CD4-positive, alpha-beta memory T cell (primary cell): ENCODE measurements at regions not wholly inside any gene's neighbourhood (a gene's known extent, or its start where the extent isn't known, plus 50 kb on each side); places are given as distances from the start of the nearest gene placed in this dataset.

Experiments
- CTCF ChIA-PET: fragments of 350-600 bp; sonication (Branson Sonifier 250); formaldehyde crosslinking; loops from one replicate; lab custom pipeline; 2021; ENCODE audit warnings: inconsistent platforms; ENCODE audit not compliant: partially characterized antibody; lab: Charles Lee
- POLR2A ChIA-PET: fragments of 350-600 bp; sonication (Branson Sonifier 250); formaldehyde crosslinking; loops from one replicate; lab custom pipeline; 2021; ENCODE audit not compliant: partially characterized antibody; lab: Charles Lee
- DNase-seq, 5 donors: peaks; one replicate each; pipeline versions ENCODE4 v3.0.0 to v3.0.0-alpha.2; 2020 to 2022; ENCODE audit warnings: mixed read lengths in 1 of 5
- H3K27ac ChIP-seq: one replicate; pipeline ENCODE4 v1.7.0; 2013; ENCODE audit warnings: low read depth, low read length
- H3K27me3 ChIP-seq: 2 replicates; pipeline ENCODE4 v1.7.0; 2013; ENCODE audit warnings: mild to moderate bottlenecking, low read length, moderate library complexity; ENCODE audit not compliant: insufficient read depth
- H3K36me3 ChIP-seq: 2 replicates; pipeline ENCODE4 v1.7.0; 2013; ENCODE audit warnings: mild to moderate bottlenecking, low read length, moderate library complexity; ENCODE audit not compliant: insufficient read depth
- H3K4me1 ChIP-seq: 2 replicates; pipeline ENCODE4 v1.7.0; 2013; ENCODE audit warnings: mild to moderate bottlenecking, low read length, moderate library complexity; ENCODE audit not compliant: insufficient read depth
- H3K4me3 ChIP-seq, 2 donors: one replicate each; pipeline ENCODE4 v1.7.0; 2013; ENCODE audit warnings: low read length in 2 of 2, mild to moderate bottlenecking in 1 of 2
- H3K9me3 ChIP-seq, 2 donors: one replicate each; pipeline ENCODE4 v1.7.0; 2013; ENCODE audit warnings: low read length in 2 of 2, control low read depth in 1 of 2; ENCODE audit not compliant: control insufficient read depth in 1 of 2
- H3K27ac Mint-ChIP-seq, 7 donors: one replicate each; pipeline ENCODE4 v1.8.0; 2020 to 2021; ENCODE audit warnings: mixed read lengths in 7 of 7, mild to moderate bottlenecking in 6 of 7, inconsistent platforms in 3 of 7, moderate library complexity in 3 of 7
- H3K27me3 Mint-ChIP-seq, 2 donors: one replicate each; pipeline ENCODE4 v1.8.0; 2020 to 2021; ENCODE audit warnings: mixed read lengths in 2 of 2
- H3K36me3 Mint-ChIP-seq, 2 donors: one replicate each; pipeline ENCODE4 v1.8.0; 2020 to 2021; ENCODE audit warnings: mixed read lengths in 2 of 2, inconsistent platforms in 1 of 2, mild to moderate bottlenecking in 1 of 2
- H3K4me1 Mint-ChIP-seq, 4 donors: one replicate each; pipeline ENCODE4 v1.8.0; 2020 to 2021; ENCODE audit warnings: mixed read lengths in 4 of 4, mild to moderate bottlenecking in 1 of 4
- H3K4me3 Mint-ChIP-seq, 8 donors: one replicate each; pipeline ENCODE4 v1.8.0; 2020 to 2021; ENCODE audit warnings: mixed read lengths in 8 of 8, mild to moderate bottlenecking in 7 of 8, moderate library complexity in 6 of 8, inconsistent platforms in 3 of 8
- H3K9me3 Mint-ChIP-seq, 8 donors: one replicate each; pipeline ENCODE4 v1.8.0; 2020 to 2021; ENCODE audit warnings: mixed read lengths in 8 of 8, mild to moderate bottlenecking in 5 of 8, inconsistent platforms in 3 of 8, moderate library complexity in 1 of 8
- intact Hi-C: fragments of 100-400 bp; cut with micrococcal nuclease; formaldehyde crosslinking; loops from one replicate; pipeline ENCODE4 v1.15.1; 2023

GRCh38 chr5:82363524-82363923 lies 85.4 kb upstream of the RPS23 start:
- Mint-ChIP-seq H3K36me3 (no peaks in the 10 kb centered on the region), H3K27me3 (peaks cover 4 to 7% of the 10 kb centered on the region in 2 donors), H3K9me3 (no peaks in the 10 kb centered on the region), H3K27ac (no peak overlapping the region), H3K4me3 (no peak overlapping the region), H3K4me1 (peaks cover 0 to 20% (median 9%) of the 10 kb centered on the region in 4 donors)
- no peak for DNase-seq
- intact Hi-C loops, result no loop called here
- H3K27ac ChIP-seq, result no peak overlapping the region
- peaks cover 7% of the 10 kb centered on the region for H3K4me1 ChIP-seq
- H3K27me3 ChIP-seq, result no peaks in the 10 kb centered on the region
- CTCF ChIA-PET, result no interaction called here
- H3K9me3 ChIP-seq, result no peaks in the 10 kb centered on the region
- H3K4me3 ChIP-seq, result no peak overlapping the region
- H3K36me3 ChIP-seq, result no peaks in the 10 kb centered on the region
- POLR2A ChIA-PET, result no interaction called here

DNA sequence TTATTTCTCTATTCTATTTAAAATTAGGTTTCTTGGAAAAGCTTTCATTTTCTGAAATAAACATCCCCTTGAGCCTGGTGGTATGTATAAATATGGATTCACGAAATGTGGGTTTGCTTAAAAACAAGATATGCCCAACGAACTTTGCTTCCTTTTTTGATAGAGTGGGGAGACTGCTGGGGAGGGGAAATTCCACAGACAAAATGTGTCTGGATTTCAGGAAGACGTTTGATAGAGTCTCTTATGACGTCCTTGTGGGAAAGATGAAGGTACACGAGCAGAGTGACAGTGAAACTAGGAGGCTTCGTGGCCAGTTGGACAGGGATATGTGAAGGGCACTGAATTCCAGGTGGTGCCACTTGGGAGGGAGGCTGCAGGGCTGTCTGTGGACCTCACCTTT lies 84.5 kb upstream of the RPS23 start:
- Histone ChIP-seq H3K36me3 (no peaks in the 10 kb centered on the region), H3K27me3 (no peaks in the 10 kb centered on the region), H3K4me1 (peaks cover 16% of the 10 kb centered on the region), H3K9me3 (no peaks in the 10 kb centered on the region), H3K27ac (no peak overlapping the region), H3K4me3 (no peak overlapping the region)
- no peaks in the 10 kb centered on the region for H3K36me3 Mint-ChIP-seq
- H3K27ac Mint-ChIP-seq, result peak overlapping the region in 1 of 7 donors; percentile 1
- POLR2A ChIA-PET, result no interaction called here
- intact Hi-C loops, result no loop called here
- CTCF ChIA-PET, result no interaction called here
- no peaks in the 10 kb centered on the region for H3K9me3 Mint-ChIP-seq
- DNase-seq, result no peak
- H3K27me3 Mint-ChIP-seq, result peaks cover 4 to 7% of the 10 kb centered on the region in 2 donors
- H3K4me1 Mint-ChIP-seq, result peaks cover 7 to 29% (median 16%) of the 10 kb centered on the region in 4 donors
- H3K4me3 Mint-ChIP-seq, result no peak overlapping the region

GRCh38 chr5:82360022-82360421 lies 81.9 kb upstream of the RPS23 start:
- Mint-ChIP-seq H3K27me3 (peaks cover under 1 to 2% of the 10 kb centered on the region in 2 donors), H3K4me3 (no peak overlapping the region), H3K27ac (peak overlapping the region in 3 of 7 donors; percentile 3 to 72 (median 28)), H3K9me3 (no peaks in the 10 kb centered on the region), H3K4me1 (peaks cover 18 to 42% (median 29%) of the 10 kb centered on the region in 4 donors), H3K36me3 (no peaks in the 10 kb centered on the region)
- no peak for DNase-seq
- peaks cover 34% of the 10 kb centered on the region for H3K4me1 ChIP-seq
- POLR2A ChIA-PET, result no interaction called here
- H3K27ac ChIP-seq, result no peak overlapping the region
- H3K4me3 ChIP-seq, result no peak overlapping the region
- CTCF ChIA-PET, result interaction anchor here (0.6 to 2.6 kb wide), 2 partner anchors 10 to 128 kb away, joined by 3 to 9 read pairs; no protein-coding TSS in a partner anchor
- no peaks in the 10 kb centered on the region for H3K36me3 ChIP-seq
- no peaks in the 10 kb centered on the region for H3K9me3 ChIP-seq
- H3K27me3 ChIP-seq, result no peaks in the 10 kb centered on the region
- intact Hi-C loops, result no loop called here

DNA sequence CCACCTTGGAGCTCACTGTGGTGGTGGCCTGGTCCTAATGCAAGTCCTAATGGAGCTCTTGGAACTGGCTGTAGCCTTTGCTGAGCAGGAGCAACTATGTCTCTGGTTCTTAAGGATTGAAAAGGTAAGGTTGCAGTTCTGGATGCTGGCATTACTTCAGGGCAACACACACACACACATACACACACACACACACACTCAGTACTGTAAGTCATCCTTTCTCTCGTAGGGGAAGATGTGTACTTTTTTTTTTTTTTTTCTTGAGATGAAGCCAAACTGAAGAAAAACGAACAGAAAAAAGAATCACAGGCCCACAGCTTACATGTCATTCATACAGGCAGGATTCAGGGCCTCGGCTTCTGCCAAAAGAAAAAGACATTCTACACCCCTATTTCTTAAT lies 81.1 kb upstream of the RPS23 start:
- no peaks in the 10 kb centered on the region for H3K9me3 ChIP-seq
- ChIA-PET POLR2A (no interaction called here), CTCF (interaction anchor here (0.6 to 2.4 kb wide), 3 partner anchors 9 to 127 kb away, joined by 3 to 8 read pairs (median 7); no protein-coding TSS in a partner anchor)
- intact Hi-C loops, result loop anchor here (10.0 kb wide), 2 partner anchors 136 to 1356 kb away; no protein-coding TSS in a partner anchor
- no peak for DNase-seq
- Mint-ChIP-seq H3K4me1 (peaks cover 19 to 42% (median 32%) of the 10 kb centered on the region in 4 donors), H3K9me3 (no peaks in the 10 kb centered on the region), H3K27me3 (no peaks in the 10 kb centered on the region), H3K27ac (peak overlapping the region; percentile 1 to 97 (median 66)), H3K36me3 (no peaks in the 10 kb centered on the region), H3K4me3 (peak overlapping the region in 1 of 8 donors; percentile 12)
- H3K4me3 ChIP-seq, result no peak overlapping the region
- peaks cover 34% of the 10 kb centered on the region for H3K4me1 ChIP-seq
- H3K27me3 ChIP-seq, result no peaks in the 10 kb centered on the region
- H3K36me3 ChIP-seq, result no peaks in the 10 kb centered on the region
- no peak overlapping the region for H3K27ac ChIP-seq

DNA sequence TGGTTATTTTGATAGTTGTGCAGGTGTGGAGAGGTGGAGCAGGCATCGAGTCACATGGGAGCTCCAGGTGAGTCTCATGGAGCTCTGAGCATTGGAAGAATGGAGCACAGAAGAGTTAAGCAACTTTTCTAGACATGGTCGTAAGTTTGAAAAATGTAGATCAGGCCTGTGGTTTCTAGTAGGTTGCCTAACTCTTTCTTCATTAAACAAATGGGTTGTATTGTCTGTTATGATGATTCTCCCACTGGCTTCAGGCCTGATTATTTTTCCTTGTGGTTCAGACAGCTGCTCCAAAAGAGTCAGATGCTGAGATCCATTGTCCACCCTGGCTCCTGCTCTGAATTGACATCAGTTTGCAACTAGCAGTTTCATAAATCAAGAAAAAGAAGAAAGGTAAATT lies 80.3 kb upstream of the RPS23 start:
- CTCF ChIA-PET, result interaction anchor here (1.6 to 2.4 kb wide), 3 partner anchors 8 to 11 kb away, joined by 5 to 8 read pairs (median 7); no protein-coding TSS in a partner anchor
- Histone ChIP-seq H3K36me3 (no peaks in the 10 kb centered on the region), H3K27ac (no peak overlapping the region), H3K27me3 (no peaks in the 10 kb centered on the region), H3K4me3 (no peak overlapping the region), H3K4me1 (peaks cover 34% of the 10 kb centered on the region), H3K9me3 (no peaks in the 10 kb centered on the region)
- POLR2A ChIA-PET, result interaction anchor here (0.7 to 1.7 kb wide), 2 partner anchors 38 to 80 kb away, joined by 3 to 7 read pairs; partner anchors contain the start of gene RPS23
- H3K27me3 Mint-ChIP-seq, result no peaks in the 10 kb centered on the region
- H3K4me1 Mint-ChIP-seq, result peaks cover 21 to 42% (median 32%) of the 10 kb centered on the region in 4 donors
- H3K9me3 Mint-ChIP-seq, result no peaks in the 10 kb centered on the region
- DNase-seq, result no peak
- H3K27ac Mint-ChIP-seq, result peak overlapping the region; percentile 84 to 98 (median 97)
- no peaks in the 10 kb centered on the region for H3K36me3 Mint-ChIP-seq
- peak overlapping the region in 4 of 8 donors; percentile 6 to 86 (median 85) for H3K4me3 Mint-ChIP-seq
- intact Hi-C loops, result loop anchor here (10.0 kb wide), 2 partner anchors 136 to 1356 kb away; no protein-coding TSS in a partner anchor

GRCh38 chr5:82356808-82357671 lies 78.9 kb upstream of the RPS23 start:
- ChIA-PET CTCF (interaction anchor here (1.1 to 2.4 kb wide), 3 partner anchors 9 to 436 kb away, joined by 3 to 8 read pairs (median 5); no protein-coding TSS in a partner anchor), POLR2A (interaction anchor here (0.8 to 1.7 kb wide), 6 partner anchors 10 to 983 kb away, joined by 3 to 7 read pairs (median 4); partner anchors contain the start of genes RPS23, TMEM167A and XRCC4)
- Mint-ChIP-seq H3K4me3 (peak overlapping the region; percentile 76 to 89 (median 85)), H3K27me3 (no peaks in the 10 kb centered on the region), H3K27ac (peak overlapping the region; percentile 97 to 98 (median 98)), H3K9me3 (no peaks in the 10 kb centered on the region), H3K4me1 (peaks cover 22 to 42% (median 32%) of the 10 kb centered on the region in 4 donors), H3K36me3 (no peaks in the 10 kb centered on the region)
- H3K4me1 ChIP-seq, result peaks cover 34% of the 10 kb centered on the region
- H3K4me3 ChIP-seq, result peak overlapping the region; percentile 4 to 39
- H3K27me3 ChIP-seq, result no peaks in the 10 kb centered on the region
- DNase-seq, result peak; percentile 83 to 96 (median 90)
- no peaks in the 10 kb centered on the region for H3K9me3 ChIP-seq
- no peaks in the 10 kb centered on the region for H3K36me3 ChIP-seq
- H3K27ac ChIP-seq, result peak overlapping the region; percentile 62
- intact Hi-C loops, result loop anchor here (1.0 to 10.0 kb wide), 6 partner anchors 78 to 1358 kb away; partner anchors contain the start of genes RPS23, TMEM167A and XRCC4

GRCh38 chr5:82356021-82356420 lies 77.9 kb upstream of the RPS23 start:
- Mint-ChIP-seq H3K9me3 (no peaks in the 10 kb centered on the region), H3K4me1 (peaks cover 24 to 42% (median 33%) of the 10 kb centered on the region in 4 donors), H3K36me3 (no peaks in the 10 kb centered on the region), H3K27ac (peak overlapping the region in 3 of 7 donors; percentile 80 to 97 (median 85)), H3K4me3 (no peak overlapping the region), H3K27me3 (no peaks in the 10 kb centered on the region)
- no peaks in the 10 kb centered on the region for H3K27me3 ChIP-seq
- H3K4me1 ChIP-seq, result peaks cover 34% of the 10 kb centered on the region
- H3K9me3 ChIP-seq, result no peaks in the 10 kb centered on the region
- intact Hi-C loops, result loop anchor here (2.0 to 10.0 kb wide), 3 partner anchors 77 to 1359 kb away; partner anchors contain the start of gene RPS23
- POLR2A ChIA-PET, result no interaction called here
- H3K27ac ChIP-seq, result no peak overlapping the region
- CTCF ChIA-PET, result interaction anchor here (0.7 to 7.7 kb wide), 3 partner anchors 437 to 1205 kb away, joined by 3 to 102 read pairs (median 46); no protein-coding TSS in a partner anchor
- no peak overlapping the region for H3K4me3 ChIP-seq
- H3K36me3 ChIP-seq, result no peaks in the 10 kb centered on the region
- DNase-seq, result no peak
